ENCODE measurements at regions not wholly inside any gene's neighbourhood (a gene's known extent, or its start where the extent isn't known, plus 50 kb on each side); places are given as distances from the start of the nearest gene placed in this dataset.

- no peak for DNase-seq
Measured at GRCh38 chr4:147328189-147328588, 152.7 kb upstream of the EDNRA start.

- no peak for DNase-seq
Measured at GRCh38 chr4:147328756-147329446, 152.0 kb upstream of the EDNRA start.

DNA sequence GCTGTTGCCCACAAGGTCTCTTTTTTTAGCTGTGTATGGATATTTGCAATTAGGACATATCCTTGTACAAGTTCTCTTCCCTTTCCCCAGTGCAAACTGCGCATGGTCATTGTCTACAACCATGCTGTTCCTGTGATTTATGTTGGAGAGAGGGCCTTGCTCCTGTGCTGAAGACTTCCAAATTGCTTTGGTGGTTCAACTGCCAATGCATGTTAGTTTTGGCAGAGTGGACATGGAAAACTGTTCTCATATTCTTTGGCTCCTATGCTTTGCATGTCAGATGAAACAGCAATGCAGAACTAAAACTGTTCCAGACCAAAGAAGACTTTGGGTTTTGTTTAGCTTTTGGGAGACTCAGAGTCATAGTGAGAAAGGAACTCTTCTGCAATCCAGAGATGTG, 148.8 kb upstream of the EDNRA start:
- DNase-seq, result no peak

GRCh38 chr4:147334478-147334877, 146.4 kb upstream of the EDNRA start:
- no peak for DNase-seq

GRCh38 chr4:147335183-147335582, 145.7 kb upstream of the EDNRA start:
- DNase-seq, result no peak

- DNase-seq, result no peak
Measured at GRCh38 chr4:147336252-147336651, 144.6 kb upstream of the EDNRA start.

DNA sequence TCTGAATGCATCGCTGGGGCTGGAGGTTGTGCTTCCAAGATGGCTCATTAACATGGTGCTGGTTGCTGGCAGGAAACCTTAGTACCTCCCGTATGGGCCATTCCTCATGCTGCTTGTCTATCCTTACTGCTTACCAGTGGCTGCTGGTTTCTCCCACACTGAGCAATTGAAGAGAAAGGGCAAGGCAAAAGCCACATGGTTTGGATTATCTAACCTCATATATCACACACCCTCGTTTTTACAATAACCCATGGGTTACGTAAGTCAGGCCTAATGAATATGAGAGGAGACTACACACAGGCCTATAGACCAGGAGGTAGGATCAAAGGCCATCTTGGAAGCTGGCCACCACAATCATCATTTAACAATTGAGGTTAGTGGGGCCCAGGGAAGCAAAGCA, 141.8 kb upstream of the EDNRA start:
- DNase-seq, result no peak

DNA sequence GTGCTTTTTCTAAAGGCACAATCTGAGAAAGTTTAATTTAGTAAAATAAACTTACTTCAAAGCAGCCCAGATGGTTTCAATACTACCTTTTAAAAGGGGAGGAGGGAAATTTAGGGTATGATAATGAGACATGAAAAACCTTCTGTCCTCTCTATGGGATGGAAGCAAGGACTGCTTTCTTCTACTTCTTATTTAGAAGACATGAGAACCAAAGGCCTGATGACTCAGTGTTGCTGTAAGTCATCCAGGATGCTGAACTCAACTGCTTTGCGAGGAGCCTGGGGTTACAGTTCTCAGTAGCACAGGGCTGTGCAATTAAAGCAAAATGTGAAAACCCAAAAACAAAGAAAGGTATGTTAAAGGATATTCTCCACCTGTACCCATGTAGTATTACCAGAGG, 140.8 kb upstream of the EDNRA start:
- DNase-seq, result no peak

DNA sequence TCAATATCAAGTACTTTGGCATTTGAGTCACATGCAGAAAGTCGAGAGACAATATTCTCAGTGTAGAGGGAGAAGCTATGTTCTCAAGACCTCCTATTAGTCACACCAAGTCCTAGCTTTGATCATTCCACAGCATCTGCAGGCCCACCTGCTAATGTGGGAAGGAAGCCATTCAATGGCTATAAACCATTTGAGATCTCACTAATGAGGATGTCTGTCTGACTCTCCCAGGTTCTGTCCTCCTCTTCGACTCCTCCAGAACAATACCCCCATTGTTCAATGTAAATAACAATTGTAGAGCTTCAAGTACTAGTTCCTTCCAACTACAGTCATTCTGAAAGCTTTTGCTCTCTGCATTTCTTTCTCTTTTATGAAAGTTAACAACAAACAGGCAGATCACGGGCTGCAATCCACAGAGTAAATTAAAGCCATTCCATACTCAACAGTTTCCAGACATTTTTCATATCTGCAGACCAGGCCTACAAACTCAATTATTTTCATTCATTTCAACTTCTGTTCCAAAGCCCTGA, 140.2 kb upstream of the EDNRA start:
- DNase-seq, result no peak

- no peak for DNase-seq
Measured at GRCh38 chr4:147343692-147344091, 137.2 kb upstream of the EDNRA start.

DNA sequence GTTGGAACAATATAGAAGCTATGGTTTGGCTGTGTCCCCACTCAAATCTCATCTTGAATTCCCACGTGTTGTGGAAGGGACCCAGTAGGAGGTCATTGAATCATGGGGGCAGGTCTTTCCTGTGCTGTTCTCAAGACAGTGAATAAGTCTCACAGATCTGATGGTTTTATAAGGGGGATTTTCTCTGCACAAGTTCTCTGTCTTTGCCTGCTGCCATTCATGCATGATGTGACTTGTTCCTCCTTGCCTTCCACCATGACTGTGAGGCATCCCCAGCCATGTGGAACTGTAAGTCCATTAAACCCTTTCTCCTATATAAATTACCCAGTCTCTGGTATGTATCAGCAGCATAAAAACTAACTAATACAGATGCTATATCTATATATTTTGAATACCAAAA, 135.2 kb upstream of the EDNRA start:
- no peak for DNase-seq

- DNase-seq, result no peak
Measured at GRCh38 chr4:147347217-147347616, 133.7 kb upstream of the EDNRA start.

GRCh38 chr4:147349193-147349592, 131.7 kb upstream of the EDNRA start:
- no peak for DNase-seq

DNA sequence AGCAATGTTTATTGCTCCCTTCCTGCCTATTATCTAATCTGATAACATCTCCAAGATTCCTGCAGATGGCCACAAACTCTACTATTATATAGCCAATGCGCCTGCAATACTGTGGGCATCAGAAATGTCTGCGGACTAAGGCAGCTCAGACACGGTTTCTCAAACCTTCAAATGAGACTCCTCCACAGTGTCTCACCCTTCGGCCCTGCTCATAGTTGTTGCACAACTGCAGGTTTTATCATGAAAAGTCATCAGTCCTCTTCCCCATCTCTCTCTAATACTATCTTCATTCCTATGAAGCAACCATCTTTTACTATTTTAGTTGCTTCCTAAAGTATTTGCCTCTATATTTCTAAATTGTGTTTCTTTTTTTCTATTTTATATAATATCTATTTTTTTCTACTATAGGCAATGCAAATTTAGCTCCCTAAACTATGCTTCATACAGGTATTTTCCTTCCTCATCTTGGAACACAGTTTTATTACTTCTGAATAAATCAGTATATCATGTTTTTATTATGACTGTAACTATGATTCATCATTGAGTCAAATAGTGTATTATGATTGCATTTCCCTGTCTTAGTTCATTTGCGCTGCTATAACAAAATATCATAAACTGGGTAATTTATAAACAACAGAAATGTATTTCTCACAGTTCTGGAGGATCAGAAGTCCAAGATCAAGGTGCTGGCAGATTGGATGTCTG, 129.7 kb upstream of the EDNRA start:
- no peak for DNase-seq

- DNase-seq, result no peak
Measured at GRCh38 chr4:147354237-147354636, 126.7 kb upstream of the EDNRA start.

DNA sequence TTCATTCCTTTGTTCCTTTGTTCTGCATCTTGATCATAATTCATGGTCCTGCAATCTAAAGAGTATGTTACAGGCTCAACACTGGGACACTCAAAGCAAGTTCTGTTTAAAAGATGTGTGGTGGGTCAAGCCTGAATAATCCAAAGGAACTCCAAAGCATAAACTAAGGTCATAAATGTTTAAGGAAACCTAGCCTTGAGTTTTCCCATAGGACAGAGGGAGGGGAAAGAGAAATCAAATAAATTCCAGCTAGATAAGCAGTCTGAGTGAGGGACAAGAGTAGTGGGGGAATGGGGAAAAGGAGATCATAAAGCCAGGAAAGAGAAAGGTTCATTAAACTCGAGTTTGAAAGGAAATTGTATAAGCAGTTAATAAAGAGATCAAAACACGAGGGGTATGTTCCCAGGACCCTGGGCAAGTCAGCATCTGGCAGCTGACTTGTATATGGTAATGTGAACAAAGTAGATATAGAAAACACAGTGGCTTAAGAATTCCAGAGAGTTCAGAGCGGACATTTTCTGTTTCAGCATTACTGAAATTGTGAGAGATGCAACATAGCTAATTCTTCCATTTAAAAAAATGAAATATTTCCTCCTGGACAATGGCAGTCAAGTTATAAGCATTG, 125.8 kb upstream of the EDNRA start:
- DNase-seq, result no peak

- DNase-seq, result no peak
Measured at GRCh38 chr4:147355847-147356246, 125.0 kb upstream of the EDNRA start.

DNA sequence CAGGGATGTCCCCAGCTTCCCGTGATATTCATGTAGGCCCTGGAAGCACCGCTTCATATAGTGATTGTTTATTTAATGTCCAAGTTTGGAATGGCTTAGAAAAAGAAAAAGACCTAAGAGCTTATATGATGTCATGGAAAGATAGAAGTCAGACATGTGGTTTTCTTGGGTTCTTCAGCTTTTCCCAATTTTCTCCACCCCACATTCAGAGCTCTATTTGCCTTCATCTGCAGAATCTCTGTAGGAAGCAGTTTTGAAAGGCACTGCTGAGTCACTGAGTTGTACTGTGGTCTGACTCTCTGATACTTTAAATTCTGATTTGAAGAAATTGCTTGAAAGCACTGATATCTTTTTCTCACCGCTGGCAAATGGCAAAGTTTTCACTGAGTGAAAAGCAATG, 120.6 kb upstream of the EDNRA start:
- no peak for DNase-seq

- no peak for DNase-seq
Measured at GRCh38 chr4:147361726-147362125, 119.2 kb upstream of the EDNRA start.

DNA sequence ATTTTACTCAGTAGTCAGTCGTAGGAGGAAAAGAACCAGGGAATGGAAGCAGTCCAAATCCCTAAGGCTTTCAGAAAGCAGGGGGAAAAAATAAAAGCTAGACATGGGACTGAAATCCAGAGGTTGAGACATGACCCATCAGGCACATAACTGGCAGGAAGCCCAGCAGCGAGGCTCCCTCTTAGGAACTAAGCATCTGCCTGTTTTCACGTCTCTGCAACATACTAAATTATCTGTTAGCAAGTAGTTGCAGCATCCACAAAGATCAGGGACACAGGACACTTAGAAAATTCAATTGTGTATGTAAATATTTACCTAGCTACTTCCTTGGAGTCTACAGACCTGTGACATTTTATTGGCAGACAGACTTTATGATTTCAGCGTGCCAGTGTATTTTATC, 118.0 kb upstream of the EDNRA start:
- DNase-seq, result no peak

- DNase-seq, result no peak
Measured at GRCh38 chr4:147363514-147363913, 117.4 kb upstream of the EDNRA start.

- DNase-seq, result no peak
Measured at GRCh38 chr4:147365396-147365795, 115.5 kb upstream of the EDNRA start.

GRCh38 chr4:147366164-147366563, 114.7 kb upstream of the EDNRA start:
- no peak for DNase-seq

- DNase-seq, result no peak
Measured at GRCh38 chr4:147367891-147368290, 113.0 kb upstream of the EDNRA start.
